HS-27A (cell line): ENCODE measurements at regions not wholly inside any gene's neighbourhood (a gene's known extent, or its start where the extent isn't known, plus 50 kb on each side); places are given as distances from the start of the nearest gene placed in this dataset.
"Not testable (repeated sequence)": the region's sequence is repeated elsewhere in the genome, so short reads cannot be mapped to it uniquely, and the experiment has no call there.

Experiments
- DNase-seq: peaks from one replicate; pipeline ENCODE4 v3.0.0-alpha.2; 2012; ENCODE audit warnings: low read depth, missing footprints

GRCh38 chr5:86232246-86232645 lies 385.5 kb upstream of the COX7C start:
- DNase-seq, result no peak

- DNase-seq, result no peak
Observed at GRCh38 chr5:86244153-86244552, 373.6 kb upstream of the COX7C start.

DNA sequence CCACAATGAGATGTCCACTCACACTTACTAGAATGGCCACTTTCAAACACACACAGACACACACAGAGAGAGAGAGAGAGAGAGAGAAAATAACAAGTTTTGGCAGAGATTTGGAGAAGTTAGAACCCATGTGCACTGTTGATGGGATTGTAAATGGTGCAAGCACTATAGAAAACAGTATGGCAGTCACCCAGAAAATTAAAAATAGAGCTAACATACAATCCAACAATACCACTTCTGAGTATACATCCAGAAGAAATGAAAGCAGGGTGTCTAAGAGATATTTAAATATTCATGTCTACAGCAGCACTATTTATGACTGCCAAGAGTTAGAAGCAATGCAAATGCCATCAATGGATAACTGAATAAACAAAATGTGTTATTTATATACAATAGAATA lies 359.9 kb upstream of the COX7C start:
- DNase-seq, result no peak

DNA sequence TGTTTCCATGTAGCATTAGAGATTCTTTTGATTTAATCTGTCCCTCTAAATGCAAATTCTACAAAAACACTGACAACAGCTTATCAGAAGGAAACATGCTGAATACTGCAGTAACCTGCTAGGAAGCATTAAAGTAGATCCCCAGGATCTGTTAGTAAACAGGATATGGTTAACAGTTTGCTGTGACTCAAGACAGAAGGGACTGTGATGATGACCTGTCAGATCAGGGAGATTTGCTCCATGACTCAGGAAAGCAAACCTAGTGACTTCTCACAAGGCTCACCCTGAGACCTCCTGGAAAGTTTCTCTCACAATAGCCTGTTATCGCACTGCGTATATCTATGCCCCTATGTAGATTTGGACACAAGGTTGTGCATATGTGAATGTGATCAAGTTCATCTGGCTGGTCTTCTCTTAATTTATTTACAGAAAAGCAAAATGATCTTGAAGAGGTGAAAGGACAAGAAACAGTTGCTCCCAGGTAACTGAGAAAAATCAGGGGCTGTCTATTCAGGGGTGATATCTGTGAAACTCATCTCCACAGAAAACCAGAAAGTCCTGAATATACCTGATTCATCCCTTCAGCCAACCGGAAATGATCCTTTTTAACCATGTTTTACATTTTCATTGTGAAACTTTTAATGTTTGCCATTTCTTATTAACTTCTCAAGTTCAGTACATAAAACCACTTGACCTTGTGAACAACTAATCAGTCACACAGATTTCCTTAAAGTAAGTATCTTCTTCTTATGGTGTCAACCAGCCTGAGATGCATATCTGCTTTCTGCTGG lies 333.1 kb upstream of the COX7C start:
- not testable (repeated sequence) for DNase-seq

DNA sequence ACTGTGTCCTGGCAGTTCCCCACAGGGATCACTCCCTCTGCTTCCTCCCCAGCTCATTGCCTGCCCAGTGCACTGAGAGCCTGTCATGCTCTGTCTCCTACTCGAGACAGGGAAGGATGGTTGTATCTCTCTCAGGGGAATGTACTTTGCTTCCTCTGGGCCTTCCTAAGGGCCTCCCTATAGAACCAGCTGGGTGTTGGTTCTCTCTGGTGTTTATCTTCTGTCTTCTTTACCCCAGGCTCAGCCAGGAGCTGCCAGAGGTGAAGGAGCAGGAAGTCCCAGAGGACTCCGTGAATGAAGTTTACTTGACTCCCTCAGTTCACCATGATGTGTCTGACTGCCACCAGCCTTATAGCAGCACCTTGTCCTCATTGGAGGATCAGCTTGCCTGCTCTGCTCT lies 330.3 kb upstream of the COX7C start:
- not testable (repeated sequence) for DNase-seq

GRCh38 chr5:86289786-86290185 lies 328.0 kb upstream of the COX7C start:
- DNase-seq, result not testable (repeated sequence)

DNA sequence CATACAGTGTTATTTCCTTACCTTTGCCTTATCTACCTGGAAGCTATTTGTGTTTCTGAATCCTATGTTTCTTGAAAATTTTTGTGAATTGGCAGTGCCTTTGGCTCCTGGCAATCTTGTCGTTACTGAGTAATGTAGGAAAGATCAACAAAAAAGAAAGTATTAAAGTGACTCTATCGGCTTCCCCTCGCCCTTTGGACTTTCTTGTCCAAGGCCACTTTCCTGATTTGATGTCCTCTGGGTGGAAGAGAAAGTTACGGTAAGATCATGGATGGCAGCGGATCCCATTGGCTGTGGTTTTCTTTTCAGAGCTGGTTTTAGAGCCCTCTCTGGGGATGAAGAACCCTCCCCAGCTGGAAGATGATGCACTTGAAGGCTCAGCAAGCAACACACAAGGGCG lies 324.9 kb upstream of the COX7C start:
- not testable (repeated sequence) for DNase-seq

- DNase-seq, result not testable (repeated sequence)
Observed at GRCh38 chr5:86302643-86303042, 315.1 kb upstream of the COX7C start.

GRCh38 chr5:86305050-86305449 lies 312.7 kb upstream of the COX7C start:
- DNase-seq, result not testable (repeated sequence)

DNA sequence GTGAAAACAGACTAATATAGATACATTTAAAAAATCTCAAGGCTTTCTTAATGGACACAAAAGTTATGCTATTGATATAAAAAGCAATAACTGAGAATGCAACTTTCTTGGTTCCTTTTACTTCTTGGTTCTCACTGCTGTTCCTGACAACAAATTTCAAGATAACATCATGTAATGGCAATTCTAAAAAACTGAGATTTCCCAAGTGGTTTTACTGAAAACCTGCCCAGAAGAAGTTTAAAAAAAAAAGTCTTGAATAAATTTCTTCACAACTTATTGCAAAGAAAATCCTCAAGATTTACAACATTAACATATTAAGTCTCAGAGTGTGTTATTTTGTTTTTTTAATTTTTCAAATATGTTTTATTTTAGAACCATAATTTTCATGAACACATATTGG lies 302.8 kb upstream of the COX7C start:
- DNase-seq, result no peak

DNA sequence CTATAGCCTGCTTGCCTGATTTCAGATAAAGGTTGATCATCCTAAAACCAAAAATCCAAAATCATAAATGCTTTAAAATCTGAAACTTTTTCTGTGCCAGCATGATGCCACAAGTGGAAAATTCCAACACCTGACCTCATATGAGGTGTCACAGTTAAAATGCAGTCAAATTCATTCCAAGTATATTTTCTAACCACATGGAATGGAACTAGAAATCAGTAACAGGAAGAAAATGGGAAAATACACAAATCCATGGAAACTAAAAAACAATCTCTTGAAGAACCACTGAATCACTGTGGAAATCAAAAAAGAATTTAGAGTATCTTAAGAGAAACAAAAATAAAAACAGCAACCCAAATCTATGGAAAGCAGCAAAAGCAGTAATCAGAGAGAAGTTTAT lies 297.5 kb upstream of the COX7C start:
- no peak for DNase-seq

GRCh38 chr5:86329318-86329717 lies 288.4 kb upstream of the COX7C start:
- DNase-seq, result no peak

- DNase-seq, result no peak
Observed at GRCh38 chr5:86330736-86331135, 287.0 kb upstream of the COX7C start.

DNA sequence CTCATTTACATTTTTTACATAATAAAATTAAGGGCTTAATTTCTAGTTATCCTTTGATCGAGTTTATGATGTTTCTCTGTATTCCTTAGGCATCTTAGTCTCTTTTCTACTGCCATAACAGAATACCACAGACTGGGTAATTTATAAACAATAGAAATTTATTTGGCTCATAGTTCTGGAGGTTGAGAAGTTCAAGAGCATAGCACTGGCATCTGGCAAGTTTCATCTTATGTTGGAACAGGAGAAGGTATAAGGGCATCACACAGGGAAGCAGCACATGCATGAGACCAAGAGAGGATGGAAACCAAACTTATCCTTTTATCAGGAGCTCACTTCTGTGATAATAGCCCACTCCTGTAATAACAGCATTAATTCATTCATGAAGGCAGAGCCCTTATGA lies 284.9 kb upstream of the COX7C start:
- no peak for DNase-seq

DNA sequence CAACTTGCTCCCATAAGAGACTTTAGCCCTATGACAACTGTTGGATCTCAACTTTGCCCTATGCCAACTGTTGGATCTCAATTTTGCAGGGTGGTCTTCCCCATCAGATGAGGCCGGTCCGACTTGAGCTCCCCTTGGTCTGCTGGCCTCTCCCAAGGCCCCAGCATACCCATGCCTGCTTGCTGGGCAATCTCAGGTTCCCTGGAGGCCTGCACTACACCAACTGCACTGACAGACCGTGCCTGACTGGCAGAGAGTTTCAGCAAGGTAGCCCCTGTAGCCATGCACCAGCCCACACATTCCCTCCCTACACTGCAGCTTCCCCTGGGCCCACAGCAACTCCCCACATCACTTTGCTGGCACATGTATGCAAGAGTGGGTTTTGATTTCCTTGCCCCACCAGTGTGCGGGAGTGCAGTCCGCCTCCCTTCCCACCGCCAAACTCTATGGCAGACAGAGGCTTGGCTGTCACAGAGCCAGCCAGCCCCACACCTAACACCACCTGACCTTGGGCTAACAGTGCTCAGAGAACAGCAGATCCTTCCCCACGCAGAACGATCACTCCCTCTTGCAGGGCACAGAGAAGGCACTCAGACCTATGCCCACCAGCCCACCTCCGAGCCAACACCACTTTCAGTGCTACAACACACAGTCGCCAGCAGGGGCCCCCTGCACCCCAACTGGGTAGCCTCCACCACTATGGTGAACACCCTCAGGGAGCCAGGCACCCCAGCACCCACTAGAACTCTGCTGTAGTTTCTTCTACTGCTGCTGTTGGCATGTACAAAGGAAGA lies 279.9 kb upstream of the COX7C start:
- no peak for DNase-seq

- no peak for DNase-seq
Observed at GRCh38 chr5:86354664-86355063, 263.1 kb upstream of the COX7C start.

DNA sequence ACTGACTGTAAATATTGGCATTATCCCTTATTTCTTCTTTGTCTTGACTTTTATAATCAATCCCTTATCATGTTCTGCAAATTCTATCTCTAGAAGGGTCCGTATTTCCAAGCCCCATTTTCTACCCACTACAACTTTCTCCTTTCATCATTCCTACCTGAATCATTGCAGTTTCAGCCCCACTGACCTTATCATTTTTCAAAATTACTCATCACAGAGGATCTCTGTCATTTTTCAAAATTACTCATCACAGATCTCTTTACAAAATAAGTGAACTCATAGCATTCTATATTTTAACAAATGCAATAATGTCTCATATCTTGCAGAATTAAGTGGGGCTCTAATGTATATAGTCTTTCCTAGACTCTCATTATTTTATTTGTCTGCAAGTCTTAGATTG lies 256.9 kb upstream of the COX7C start:
- DNase-seq, result no peak

- DNase-seq, result no peak
Observed at GRCh38 chr5:86371061-86371460, 246.7 kb upstream of the COX7C start.

- no peak for DNase-seq
Observed at GRCh38 chr5:86374611-86375010, 243.1 kb upstream of the COX7C start.

GRCh38 chr5:86376214-86376613 lies 241.5 kb upstream of the COX7C start:
- DNase-seq, result no peak

- no peak for DNase-seq
Observed at GRCh38 chr5:86403190-86403589, 214.6 kb upstream of the COX7C start.

DNA sequence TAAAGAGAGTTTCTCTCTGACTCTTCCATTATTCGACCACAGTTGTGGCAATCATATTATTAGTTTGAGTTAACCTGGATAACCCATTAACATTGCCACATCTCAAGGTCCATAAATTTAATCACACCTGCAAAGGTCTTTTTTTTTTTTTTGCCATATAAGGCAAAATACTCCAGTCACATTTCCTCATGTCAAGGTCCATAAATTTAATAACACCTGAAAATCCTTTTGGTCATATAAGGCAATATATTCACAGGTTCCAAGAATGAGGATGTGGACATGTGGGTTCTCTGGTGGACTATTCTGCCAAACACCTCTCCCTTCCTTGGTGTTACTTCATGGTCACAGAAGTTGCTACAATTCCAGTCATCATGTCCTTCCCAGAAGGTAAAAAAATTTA lies 213.5 kb upstream of the COX7C start:
- DNase-seq, result no peak

DNA sequence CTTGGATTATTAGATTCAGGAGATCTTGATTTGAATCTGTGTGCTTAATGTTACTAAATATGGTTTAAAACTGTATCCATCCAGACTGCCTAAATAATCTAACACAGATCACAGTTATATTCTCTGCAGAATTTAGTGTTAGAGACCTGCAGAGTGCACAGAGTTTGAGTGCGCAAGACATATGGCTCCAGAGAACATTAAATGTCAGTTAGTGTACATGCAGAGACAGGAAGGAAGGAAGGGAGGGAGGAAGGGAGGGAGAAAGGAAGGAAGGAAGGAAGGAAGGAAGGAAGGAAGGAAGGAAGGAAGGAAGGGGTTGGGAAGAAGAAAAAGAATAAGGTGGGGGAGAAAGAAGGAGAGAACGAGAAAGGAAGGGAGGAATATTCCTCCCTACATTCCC lies 210.0 kb upstream of the COX7C start:
- no peak for DNase-seq

- DNase-seq, result no peak
Observed at GRCh38 chr5:86411596-86411995, 206.1 kb upstream of the COX7C start.
